RWPE1 (cell line): ENCODE measurements at regions not wholly inside any gene's neighbourhood (a gene's known extent, or its start where the extent isn't known, plus 50 kb on each side); places are given as distances from the start of the nearest gene placed in this dataset.

Source experiments
- CTCF ChIA-PET: fragments of 350-600 bp; sonication (Branson Sonifier 250); formaldehyde crosslinking; extraction: SDS; loops from one replicate; lab custom pipeline; 2021; lab: Yijun Ruan, JAX
- POLR2A ChIA-PET: fragments of 400-600 bp; formaldehyde crosslinking; extraction: SDS; loops from one replicate; lab custom pipeline; 2020; ENCODE audit warnings: antibody characterized with exemption; ENCODE audit not compliant: low non-redundant PET; lab: Yijun Ruan, JAX
- DNase-seq: peaks from one replicate; pipeline ENCODE4 v3.0.0; 2012; ENCODE audit warnings: low spot score
- H3K27ac ChIP-seq: fragments of 450-650 bp; 2 replicates; pipeline ENCODE4 v1.5.1; 2017
- TF ChIP-seq, protein P1 (sequence below): fragments of 450-650 bp; conservative IDR thresholded peaks from 2 replicates; pipeline ENCODE4 v1.5.1; 2017; ENCODE audit warnings: low read depth, mild to moderate bottlenecking

DNA sequence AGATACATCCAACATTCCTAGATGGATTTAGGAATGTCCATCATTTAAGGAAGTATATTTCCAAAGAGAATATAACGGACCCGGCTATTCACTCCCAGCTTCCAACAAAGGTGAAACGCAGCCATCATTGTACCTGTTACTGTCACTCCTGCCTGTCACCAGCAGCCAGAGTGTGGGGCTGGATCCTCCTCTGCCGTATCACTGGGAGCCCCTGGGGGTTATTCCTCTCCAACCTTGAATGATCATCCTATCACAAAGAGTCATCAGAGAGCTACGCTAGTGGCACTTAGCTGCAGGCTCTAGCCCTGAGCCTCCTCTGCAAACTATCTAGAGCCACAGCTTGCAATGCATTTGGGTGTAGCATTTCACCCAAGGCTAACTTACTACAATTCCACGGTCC is 73.6 kb upstream of the NHSL1 start:
- no peak for DNase-seq
- H3K27ac ChIP-seq = no peak overlapping the region
- ChIA-PET POLR2A (no interaction called here), CTCF (interaction anchor here (0.6 kb wide), 2 partner anchors 96 to 1960 kb away, joined by 3 read pairs; no protein-coding TSS in a partner anchor)
- TF ChIP-seq, protein P1, sequence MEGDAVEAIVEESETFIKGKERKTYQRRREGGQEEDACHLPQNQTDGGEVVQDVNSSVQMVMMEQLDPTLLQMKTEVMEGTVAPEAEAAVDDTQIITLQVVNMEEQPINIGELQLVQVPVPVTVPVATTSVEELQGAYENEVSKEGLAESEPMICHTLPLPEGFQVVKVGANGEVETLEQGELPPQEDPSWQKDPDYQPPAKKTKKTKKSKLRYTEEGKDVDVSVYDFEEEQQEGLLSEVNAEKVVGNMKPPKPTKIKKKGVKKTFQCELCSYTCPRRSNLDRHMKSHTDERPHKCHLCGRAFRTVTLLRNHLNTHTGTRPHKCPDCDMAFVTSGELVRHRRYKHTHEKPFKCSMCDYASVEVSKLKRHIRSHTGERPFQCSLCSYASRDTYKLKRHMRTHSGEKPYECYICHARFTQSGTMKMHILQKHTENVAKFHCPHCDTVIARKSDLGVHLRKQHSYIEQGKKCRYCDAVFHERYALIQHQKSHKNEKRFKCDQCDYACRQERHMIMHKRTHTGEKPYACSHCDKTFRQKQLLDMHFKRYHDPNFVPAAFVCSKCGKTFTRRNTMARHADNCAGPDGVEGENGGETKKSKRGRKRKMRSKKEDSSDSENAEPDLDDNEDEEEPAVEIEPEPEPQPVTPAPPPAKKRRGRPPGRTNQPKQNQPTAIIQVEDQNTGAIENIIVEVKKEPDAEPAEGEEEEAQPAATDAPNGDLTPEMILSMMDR = no peak

- CTCF ChIA-PET = no interaction called here
- DNase-seq = no peak
- H3K27ac ChIP-seq = no peak overlapping the region
- POLR2A ChIA-PET = no interaction called here
- TF ChIP-seq, protein P1 = no peak
Observed at GRCh38 chr6:138575257-138575656, 76.0 kb upstream of the NHSL1 start.

DNA sequence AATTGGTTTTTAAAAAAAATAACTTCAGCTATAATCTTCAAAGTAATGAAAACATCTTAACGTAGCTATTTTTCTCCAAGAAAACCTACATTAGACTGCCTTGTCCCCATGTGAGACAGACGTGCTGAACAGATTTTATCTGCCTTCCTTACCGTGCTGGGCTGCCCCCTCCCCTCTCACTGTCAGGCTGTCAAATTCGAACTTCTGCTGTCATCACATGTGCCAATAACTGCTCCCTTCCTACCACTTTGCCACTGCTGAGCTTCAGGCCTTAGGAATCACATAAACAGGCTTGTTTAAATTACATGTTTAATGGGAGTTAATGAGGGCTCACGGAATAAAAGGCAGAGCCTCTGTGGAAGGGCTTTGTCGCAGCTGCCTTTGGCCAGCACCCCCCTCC is 77.0 kb upstream of the NHSL1 start:
- POLR2A ChIA-PET = no interaction called here
- no peak overlapping the region for H3K27ac ChIP-seq
- TF ChIP-seq, protein P1 = no peak
- CTCF ChIA-PET = no interaction called here
- DNase-seq = no peak

GRCh38 chr6:138577151-138577915 is 78.0 kb upstream of the NHSL1 start:
- H3K27ac ChIP-seq = no peak overlapping the region

DNA sequence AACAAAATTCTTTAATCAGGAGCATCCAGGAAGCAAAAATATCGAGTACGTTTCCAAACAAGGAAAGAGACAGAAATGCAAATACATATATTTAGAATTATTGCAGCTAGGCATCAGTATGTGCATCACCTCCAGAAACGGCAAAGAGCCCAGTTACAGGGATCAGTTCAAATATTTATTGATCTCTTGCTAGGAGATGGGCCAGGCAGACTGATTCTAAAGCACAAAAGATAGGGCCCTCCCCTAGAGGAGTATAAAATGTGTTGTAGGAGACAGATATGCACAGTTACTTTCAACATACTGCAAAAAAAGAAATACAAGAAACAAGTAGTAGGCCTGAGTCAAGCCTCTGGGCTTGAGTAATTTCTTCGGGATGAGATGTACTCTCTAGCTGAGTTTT is 80.7 kb upstream of the NHSL1 start:
- DNase-seq = no peak
- POLR2A ChIA-PET = no interaction called here
- CTCF ChIA-PET = no interaction called here
- H3K27ac ChIP-seq = no peak overlapping the region
- TF ChIP-seq, protein P1 = no peak

More at GRCh38 chr6:138577151-138577915, 78.0 kb upstream of the NHSL1 start:
- DNase-seq = no peak
- CTCF ChIA-PET = interaction anchor here (0.6 kb wide), 1 partner anchor 115 kb away, joined by 3 read pairs; no protein-coding TSS in a partner anchor
- TF ChIP-seq, protein P1 = no peak
- POLR2A ChIA-PET = no interaction called here

- ChIA-PET POLR2A (no interaction called here), CTCF (no interaction called here)
- DNase-seq = no peak
- TF ChIP-seq, protein P1 = no peak
- H3K27ac ChIP-seq = no peak overlapping the region
Observed at GRCh38 chr6:138580801-138581200, 81.5 kb upstream of the NHSL1 start.
